ENCODE measurements at regions not wholly inside any gene's neighbourhood (a gene's known extent, or its start where the extent isn't known, plus 50 kb on each side); places are given as distances from the start of the nearest gene placed in this dataset.

- DNase-seq (ENCODE audit: low spot score) (no peak), ATAC-seq (ENCODE audit: low read depth) (no peak)
- no peak overlapping the region for H3K27ac ChIP-seq (ENCODE audit: poor library complexity, severe bottlenecking)
- no peaks in the 10 kb centered on the region for H3K9me3 ChIP-seq (ENCODE audit: severe bottlenecking)
- H3K36me3 ChIP-seq (ENCODE audit: low read depth), result no peaks in the 10 kb centered on the region
- no peak for TF ChIP-seq CTCF (IDR thresholded peaks at IDR 0.05; ENCODE audit: poor library complexity, severe bottlenecking)
- H3K4me1 ChIP-seq (ENCODE audit: insufficient read depth, poor library complexity, severe bottlenecking), result no peaks in the 10 kb centered on the region
- H3K27me3 ChIP-seq (ENCODE audit: insufficient read depth, poor library complexity, severe bottlenecking), result no peaks in the 10 kb centered on the region
- H3K4me3 ChIP-seq (ENCODE audit: severe bottlenecking), result no peak overlapping the region
Observed at GRCh38 chr13:39263531-39263930, 225.3 kb downstream of the NHLRC3 start.

GRCh38 chr13:39266426-39266825, 228.2 kb downstream of the NHLRC3 start:
- Histone ChIP-seq H3K4me3 (ENCODE audit: severe bottlenecking) (no peak overlapping the region), H3K9me3 (ENCODE audit: severe bottlenecking) (no peaks in the 10 kb centered on the region), H3K27me3 (ENCODE audit: insufficient read depth, poor library complexity, severe bottlenecking) (no peaks in the 10 kb centered on the region), H3K36me3 (ENCODE audit: low read depth) (no peaks in the 10 kb centered on the region), H3K27ac (ENCODE audit: poor library complexity, severe bottlenecking) (no peak overlapping the region), H3K4me1 (ENCODE audit: insufficient read depth, poor library complexity, severe bottlenecking) (no peaks in the 10 kb centered on the region)
- ATAC-seq (ENCODE audit: low read depth), result peak; percentile 19; the same call in 1 of the 3 replicates
- no peak for DNase-seq (ENCODE audit: low spot score)
- no peak for TF ChIP-seq CTCF (IDR thresholded peaks at IDR 0.05; ENCODE audit: poor library complexity, severe bottlenecking)

GRCh38 chr13:39268398-39268797, 230.1 kb downstream of the NHLRC3 start:
- Histone ChIP-seq H3K27ac (ENCODE audit: poor library complexity, severe bottlenecking) (no peak overlapping the region), H3K4me1 (ENCODE audit: insufficient read depth, poor library complexity, severe bottlenecking) (no peaks in the 10 kb centered on the region), H3K27me3 (ENCODE audit: insufficient read depth, poor library complexity, severe bottlenecking) (no peaks in the 10 kb centered on the region), H3K36me3 (ENCODE audit: low read depth) (no peaks in the 10 kb centered on the region), H3K9me3 (ENCODE audit: severe bottlenecking) (no peaks in the 10 kb centered on the region), H3K4me3 (ENCODE audit: severe bottlenecking) (no peak overlapping the region)
- no peak for TF ChIP-seq CTCF (IDR thresholded peaks at IDR 0.05; ENCODE audit: poor library complexity, severe bottlenecking)
- ATAC-seq (ENCODE audit: low read depth) (no peak), DNase-seq (ENCODE audit: low spot score) (no peak)

- no peaks in the 10 kb centered on the region for H3K4me1 ChIP-seq (ENCODE audit: insufficient read depth, poor library complexity, severe bottlenecking)
- ATAC-seq (ENCODE audit: low read depth) (no peak), DNase-seq (ENCODE audit: low spot score) (no peak)
- H3K27ac ChIP-seq (ENCODE audit: poor library complexity, severe bottlenecking), result no peak overlapping the region
- no peaks in the 10 kb centered on the region for H3K36me3 ChIP-seq (ENCODE audit: low read depth)
- TF ChIP-seq CTCF (IDR thresholded peaks at IDR 0.05; ENCODE audit: poor library complexity, severe bottlenecking), result no peak
- no peak overlapping the region for H3K4me3 ChIP-seq (ENCODE audit: severe bottlenecking)
- H3K27me3 ChIP-seq (ENCODE audit: insufficient read depth, poor library complexity, severe bottlenecking), result no peaks in the 10 kb centered on the region
- H3K9me3 ChIP-seq (ENCODE audit: severe bottlenecking), result no peaks in the 10 kb centered on the region
Observed at GRCh38 chr13:39269004-39269403, 230.7 kb downstream of the NHLRC3 start.

GRCh38 chr13:39269411-39269810, 231.2 kb downstream of the NHLRC3 start:
- Histone ChIP-seq H3K9me3 (ENCODE audit: severe bottlenecking) (no peaks in the 10 kb centered on the region), H3K4me3 (ENCODE audit: severe bottlenecking) (no peak overlapping the region), H3K36me3 (ENCODE audit: low read depth) (no peaks in the 10 kb centered on the region), H3K27me3 (ENCODE audit: insufficient read depth, poor library complexity, severe bottlenecking) (no peaks in the 10 kb centered on the region), H3K27ac (ENCODE audit: poor library complexity, severe bottlenecking) (no peak overlapping the region), H3K4me1 (ENCODE audit: insufficient read depth, poor library complexity, severe bottlenecking) (no peaks in the 10 kb centered on the region)
- no peak for ATAC-seq (ENCODE audit: low read depth)
- TF ChIP-seq CTCF (IDR thresholded peaks at IDR 0.05; ENCODE audit: poor library complexity, severe bottlenecking), result no peak
- no peak for DNase-seq (ENCODE audit: low spot score)
